H1 (cell line): ENCODE measurements at regions not wholly inside any gene's neighbourhood (a gene's known extent, or its start where the extent isn't known, plus 50 kb on each side); places are given as distances from the start of the nearest gene placed in this dataset.
A peak's percentile ranks its signal among the peaks of the same experiment; 100 is the strongest.

Source experiments
- CTCF ChIA-PET: fragments of 300-600 bp; sonication (Branson Sonifier 250); formaldehyde crosslinking; loops from one replicate; lab custom pipeline; 2021; ENCODE audit not compliant: partially characterized antibody; lab: Charles Lee
- POLR2A ChIA-PET: fragments of 300-600 bp; sonication (Branson Sonifier 250); formaldehyde crosslinking; loops from one replicate; lab custom pipeline; 2021; ENCODE audit warnings: inconsistent platforms; ENCODE audit not compliant: partially characterized antibody; lab: Charles Lee
- DNase-seq, 2 experiments: peaks; one replicate each; pipeline versions ENCODE4 v3.0.0 to v3.0.0-alpha.2; 2010 to 2022; ENCODE audit warnings: low spot score in 2 of 2, low read depth in 1 of 2, mixed read lengths in 1 of 2
- FAIRE-seq: peaks from 2 replicates; lab custom pipeline; 2011; peaks lifted over from hg19 to GRCh38; lab: Jason Lieb, UNC
- H2AFZ ChIP-seq: 2 replicates; pipeline ENCODE4 v1.8.1; 2012; ENCODE audit warnings: low read length, inconsistent platforms
- H2AK5ac ChIP-seq: 2 replicates; pipeline ENCODE4 v1.6.1; 2013; ENCODE audit warnings: low read depth, low read length
- H2BK120ac ChIP-seq: replicated peaks from 2 replicates; pipeline ENCODE3; 2013; ENCODE audit warnings: low read depth, low read length, inconsistent platforms
- H2BK12ac ChIP-seq: 2 replicates; pipeline ENCODE4 v1.6.1; 2013; ENCODE audit warnings: low read depth, low read length
- H2BK15ac ChIP-seq: 2 replicates; pipeline ENCODE4 v1.6.1; 2013; ENCODE audit warnings: low read length
- H2BK20ac ChIP-seq: 2 replicates; pipeline ENCODE4 v1.6.1; 2013; ENCODE audit warnings: low read length
- H2BK5ac ChIP-seq: 2 replicates; pipeline ENCODE4 v1.6.1; 2013; ENCODE audit warnings: low read depth, low read length
- H3K14ac ChIP-seq: 2 replicates; pipeline ENCODE4 v1.6.1; 2013; ENCODE audit warnings: inconsistent platforms; ENCODE audit not compliant: insufficient read length
- H3K18ac ChIP-seq: 2 replicates; pipeline ENCODE4 v1.6.1; 2013; ENCODE audit warnings: low read length; ENCODE audit errors: extremely low read depth
- H3K23ac ChIP-seq: 2 replicates; pipeline ENCODE4 v1.6.1; 2013; ENCODE audit warnings: inconsistent platforms; ENCODE audit not compliant: insufficient read length
- H3K23me2 ChIP-seq: 2 replicates; pipeline ENCODE4 v1.6.1; 2013; ENCODE audit warnings: low read depth, low read length
- H3K27ac ChIP-seq: 2 replicates; pipeline ENCODE4 v1.6.1; 2011; ENCODE audit warnings: low read depth, low read length, inconsistent platforms
- H3K27me3 ChIP-seq, 4 experiments: replicated peaks in 1 of 4; 1 replicate in 1 of 4; 2 replicates in 3 of 4; pipeline versions ENCODE4 v1.6.1 to v1.8.1; 2011 to 2013; ENCODE audit warnings: low read length in 3 of 4, mild to moderate bottlenecking in 3 of 4, inconsistent platforms in 2 of 4, mixed read lengths in 2 of 4, moderate library complexity in 1 of 4; ENCODE audit not compliant: control insufficient read depth in 3 of 4, insufficient read depth in 3 of 4; ENCODE audit errors: extremely low read depth in 1 of 4
- H3K36me3 ChIP-seq, 4 experiments: 2 replicates each; pipeline versions ENCODE4 v1.6.1 to v1.8.1; 2011 to 2013; ENCODE audit warnings: mild to moderate bottlenecking in 4 of 4, low read length in 3 of 4, moderate library complexity in 2 of 4, control low read depth in 1 of 4, inconsistent platforms in 1 of 4; ENCODE audit not compliant: insufficient read depth in 4 of 4, control insufficient read depth in 2 of 4
- H3K4ac ChIP-seq: replicated peaks from 2 replicates; pipeline ENCODE3; 2013; ENCODE audit warnings: low read length, low read depth, mixed read lengths, inconsistent platforms; ENCODE audit not compliant: insufficient read length
- H3K4me1 ChIP-seq, 4 experiments: replicated peaks in 1 of 4; 1 replicate in 1 of 4; 2 replicates in 3 of 4; pipeline versions ENCODE4 v1.6.1 to v1.8.1; 2011 to 2013; ENCODE audit warnings: low read length in 3 of 4, inconsistent platforms in 2 of 4, mixed read lengths in 1 of 4; ENCODE audit not compliant: insufficient read depth in 4 of 4, control insufficient read depth in 3 of 4
- H3K4me2 ChIP-seq, 2 experiments: 2 replicates each; pipeline versions ENCODE4 v1.6.1 to v1.8.1; 2011 to 2013; ENCODE audit warnings: low read depth in 2 of 2, low read length in 2 of 2, control low read depth in 1 of 2, inconsistent platforms in 1 of 2, mild to moderate bottlenecking in 1 of 2; ENCODE audit not compliant: insufficient read depth in 1 of 2
- H3K4me3 ChIP-seq, 4 experiments: fragments of 200-600, 300-600 bp in 1 of 4; sonication (generic), shearing (Covaris generic), sonication (Bioruptor Twin) in 1 of 4; 2 replicates each; pipeline versions ENCODE4 v1.5.1 to v1.8.1; 2011 to 2016; ENCODE audit warnings: low read length in 4 of 4, low read depth in 3 of 4, control low read depth in 2 of 4, inconsistent platforms in 2 of 4, mild to moderate bottlenecking in 2 of 4, mixed read lengths in 1 of 4, moderate library complexity in 1 of 4; ENCODE audit not compliant: insufficient read depth in 2 of 4; ENCODE audit errors: extremely low read depth in 1 of 4
- H3K56ac ChIP-seq: replicated peaks from 2 replicates; pipeline ENCODE3; 2013; ENCODE audit warnings: low read depth, mild to moderate bottlenecking, mixed read lengths, low read length, inconsistent platforms; ENCODE audit not compliant: insufficient read length
- H3K79me1 ChIP-seq: 2 replicates; pipeline ENCODE4 v1.6.1; 2013; ENCODE audit warnings: low read depth, low read length, control low read depth
- H3K79me2 ChIP-seq, 2 experiments: 2 replicates each; pipeline versions ENCODE4 v1.6.1 to v1.8.1; 2012 to 2013; ENCODE audit warnings: low read length in 2 of 2, mild to moderate bottlenecking in 2 of 2, inconsistent platforms in 1 of 2; ENCODE audit not compliant: insufficient read depth in 2 of 2, control insufficient read depth in 1 of 2
- H3K9ac ChIP-seq, 4 experiments: replicated peaks in 1 of 4; 1 replicate in 1 of 4; 2 replicates in 3 of 4; pipeline versions ENCODE4 v1.6.1 to v1.8.1; 2011 to 2013; ENCODE audit warnings: low read depth in 3 of 4, low read length in 3 of 4, control low read depth in 2 of 4, mild to moderate bottlenecking in 2 of 4, moderate library complexity in 2 of 4, inconsistent platforms in 1 of 4; ENCODE audit errors: extremely low read depth in 1 of 4
- H3K9me3 ChIP-seq, 2 experiments: 2 replicates each; pipeline versions ENCODE4 v1.6.1 to v1.8.1; 2012 to 2013; ENCODE audit warnings: mild to moderate bottlenecking in 2 of 2, moderate library complexity in 2 of 2, control low read depth in 1 of 2, inconsistent platforms in 1 of 2, low read depth in 1 of 2, low read length in 1 of 2, mixed read lengths in 1 of 2; ENCODE audit not compliant: insufficient read depth in 2 of 2
- H4K20me1 ChIP-seq, 2 experiments: replicated peaks in 1 of 2; 2 replicates each; pipeline versions ENCODE3 to v1.8.1; 2011 to 2013; ENCODE audit warnings: inconsistent platforms in 2 of 2, low read length in 2 of 2, mild to moderate bottlenecking in 1 of 2; ENCODE audit not compliant: insufficient read depth in 2 of 2, control insufficient read depth in 1 of 2
- H4K5ac ChIP-seq: 2 replicates; pipeline ENCODE4 v1.6.1; 2013; ENCODE audit warnings: low read length, low read depth, mixed read lengths, inconsistent platforms; ENCODE audit not compliant: insufficient read length
- H4K8ac ChIP-seq: 2 replicates; pipeline ENCODE4 v1.8.0; 2013; ENCODE audit warnings: mild to moderate bottlenecking, moderate library complexity, low read length, inconsistent platforms; ENCODE audit not compliant: insufficient read depth; ENCODE audit errors: extremely low read depth
- H4K91ac ChIP-seq: replicated peaks from 2 replicates; pipeline ENCODE3; 2013; ENCODE audit warnings: low read length, mixed read lengths, inconsistent platforms; ENCODE audit not compliant: insufficient read length
- ASH2L ChIP-seq: fragments of 200-600, 300-600 bp; sonication (generic); IDR thresholded peaks from one replicate; pipeline ENCODE4 v1.7.1; 2017; ENCODE audit warnings: low read length
- FOSL1 ChIP-seq: IDR thresholded peaks from 2 replicates; pipeline ENCODE4 v1.6.1; 2011; ENCODE audit warnings: mild to moderate bottlenecking, low read depth, low read length, moderate library complexity; ENCODE audit not compliant: insufficient read depth
- HDAC2 ChIP-seq, 2 experiments: fragments of 300-600 bp in 1 of 2; sonication (generic) in 1 of 2; IDR thresholded peaks; 2 replicates each; pipeline ENCODE4 v1.6.1; 2011 to 2012; ENCODE audit warnings: low read depth in 2 of 2, low read length in 2 of 2, mild to moderate bottlenecking in 2 of 2, moderate library complexity in 2 of 2, borderline replicate concordance in 1 of 2, inconsistent platforms in 1 of 2
- JUND ChIP-seq: IDR thresholded peaks from 2 replicates; pipeline ENCODE4 v1.6.1; 2011; ENCODE audit warnings: mild to moderate bottlenecking, improper control_type of control experiment, low read length
- SIN3A ChIP-seq, 2 experiments: IDR thresholded peaks in 1 of 2; conservative IDR thresholded peaks in 1 of 2; 2 replicates each; pipeline ENCODE4 v1.6.1; 2011 to 2012; ENCODE audit warnings: low read length in 2 of 2, improper control_type of control experiment in 1 of 2, low read depth in 1 of 2, mild to moderate bottlenecking in 1 of 2
- SIX5 ChIP-seq: IDR thresholded peaks from 2 replicates; pipeline ENCODE4 v1.6.1; 2011; ENCODE audit warnings: mild to moderate bottlenecking, low read depth, low read length
- TBP ChIP-seq: IDR thresholded peaks from 2 replicates; pipeline ENCODE4 v1.6.1; 2011; ENCODE audit warnings: low read depth, low read length, improper control_type of control experiment
- WGBS, 2 experiments: shearing (Covaris generic) in 1 of 2; methylation state at CpG; one replicate each; pipeline versions ENCODE4 v1.1.6 to v1.1.7; 2013 to 2015; ENCODE audit warnings: low lambda C conversion rate in 2 of 2, mixed read lengths in 2 of 2, inconsistent platforms in 1 of 2, low coverage in 1 of 2, missing lambda C conversion rate in 1 of 2; ENCODE audit not compliant: insufficient replicate concordance in 2 of 2, insufficient coverage in 1 of 2, insufficient read length in 1 of 2; ENCODE audit errors: extremely low coverage in 1 of 2, missing lambda C conversion rate in 1 of 2; 5-methylcytosine and 5-hydroxymethylcytosine counted together
- TF ChIP-seq, protein P1 (sequence below), 3 experiments: IDR thresholded peaks; 1 replicate in 2 of 3; 2 replicates in 1 of 3; pipeline versions ENCODE4 v1.5.1 to v1.6.1; 2011; ENCODE audit warnings: low read length in 3 of 3, mild to moderate bottlenecking in 3 of 3, inconsistent platforms in 2 of 3, low read depth in 1 of 3, moderate library complexity in 1 of 3; ENCODE audit not compliant: insufficient read depth in 1 of 3; ENCODE audit errors: control extremely low read depth in 1 of 3
- TF ChIP-seq, protein P2 (sequence below): IDR thresholded peaks from 2 replicates; pipeline ENCODE4 v1.6.1; 2012; ENCODE audit warnings: inconsistent platforms

DNA sequence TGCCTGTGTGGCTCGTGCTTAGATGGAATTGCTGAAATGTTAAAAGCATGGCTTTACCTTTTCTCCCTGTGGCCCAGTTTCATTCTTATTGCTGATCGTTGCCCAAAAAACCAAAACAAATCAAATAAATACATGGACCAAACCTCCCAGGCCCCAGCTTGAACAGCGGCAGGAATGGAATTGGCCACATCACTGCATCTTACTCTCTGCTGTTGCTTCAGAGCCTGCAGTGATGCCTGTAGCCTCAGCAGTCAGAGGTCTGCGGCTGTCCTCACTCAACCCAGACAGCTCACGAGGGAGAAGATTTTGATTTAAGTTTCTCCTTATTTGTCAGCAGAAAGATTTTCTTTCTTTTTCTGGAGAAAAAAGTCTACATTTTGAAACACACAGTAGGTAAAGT is 91.5 kb downstream of the NPIPB11 start:
- no peak overlapping the region; the same call in 1 of the 2 replicates for H4K8ac ChIP-seq
- no peak overlapping the region for H4K5ac ChIP-seq
- no peak overlapping the region for H2BK5ac ChIP-seq
- no peak overlapping the region for H2AK5ac ChIP-seq
- no peak overlapping the region for H3K23ac ChIP-seq
- H3K79me2 ChIP-seq, result no peaks in the 10 kb centered on the region
- no peaks in the 10 kb centered on the region for H3K9me3 ChIP-seq
- no peak overlapping the region for H2BK12ac ChIP-seq
- no peak overlapping the region for H3K14ac ChIP-seq
- no peak overlapping the region for H2BK120ac ChIP-seq
- H4K20me1 ChIP-seq, result no peaks in the 10 kb centered on the region
- H3K4ac ChIP-seq, result no peak overlapping the region
- no peak overlapping the region for H3K4me2 ChIP-seq
- H3K18ac ChIP-seq, result no peak overlapping the region
- H3K36me3 ChIP-seq, result no peaks in the 10 kb centered on the region
- H3K79me1 ChIP-seq, result no peaks in the 10 kb centered on the region
- peaks cover 0 to 4% (median 0%) of the 10 kb centered on the region in 4 experiments; a peak in 3 of 7 replicates for H3K4me1 ChIP-seq
- CTCF ChIA-PET, result no interaction called here
- no peaks in the 10 kb centered on the region for H3K23me2 ChIP-seq
- no peak for FAIRE-seq
- no peak overlapping the region for H3K56ac ChIP-seq
- DNase-seq, result no peak
- no peak overlapping the region for H3K4me3 ChIP-seq
- POLR2A ChIA-PET, result no interaction called here
- TF ChIP-seq, protein P1, sequence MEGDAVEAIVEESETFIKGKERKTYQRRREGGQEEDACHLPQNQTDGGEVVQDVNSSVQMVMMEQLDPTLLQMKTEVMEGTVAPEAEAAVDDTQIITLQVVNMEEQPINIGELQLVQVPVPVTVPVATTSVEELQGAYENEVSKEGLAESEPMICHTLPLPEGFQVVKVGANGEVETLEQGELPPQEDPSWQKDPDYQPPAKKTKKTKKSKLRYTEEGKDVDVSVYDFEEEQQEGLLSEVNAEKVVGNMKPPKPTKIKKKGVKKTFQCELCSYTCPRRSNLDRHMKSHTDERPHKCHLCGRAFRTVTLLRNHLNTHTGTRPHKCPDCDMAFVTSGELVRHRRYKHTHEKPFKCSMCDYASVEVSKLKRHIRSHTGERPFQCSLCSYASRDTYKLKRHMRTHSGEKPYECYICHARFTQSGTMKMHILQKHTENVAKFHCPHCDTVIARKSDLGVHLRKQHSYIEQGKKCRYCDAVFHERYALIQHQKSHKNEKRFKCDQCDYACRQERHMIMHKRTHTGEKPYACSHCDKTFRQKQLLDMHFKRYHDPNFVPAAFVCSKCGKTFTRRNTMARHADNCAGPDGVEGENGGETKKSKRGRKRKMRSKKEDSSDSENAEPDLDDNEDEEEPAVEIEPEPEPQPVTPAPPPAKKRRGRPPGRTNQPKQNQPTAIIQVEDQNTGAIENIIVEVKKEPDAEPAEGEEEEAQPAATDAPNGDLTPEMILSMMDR (IDR thresholded peaks at IDR 0.05; ENCODE audit: control extremely low read depth in 1 of 3, insufficient read depth in 1 of 3, low read depth in 1 of 3, low read length in 3 of 3), result no peak
- TF ChIP-seq SIN3A (conservative IDR thresholded peaks at IDR 0.05 in 1 of 2, IDR thresholded peaks at IDR 0.05 in 1 of 2; ENCODE audit: low read depth in 1 of 2, low read length in 2 of 2) (no peak), FOSL1 (no peak), ASH2L (no peak), JUND (no peak), HDAC2 (IDR thresholded peaks at IDR 0.05; ENCODE audit: borderline replicate concordance in 1 of 2, low read depth in 2 of 2, low read length in 2 of 2) (no peak), SIX5 (no peak), TBP (no peak)
- TF ChIP-seq, protein P2, sequence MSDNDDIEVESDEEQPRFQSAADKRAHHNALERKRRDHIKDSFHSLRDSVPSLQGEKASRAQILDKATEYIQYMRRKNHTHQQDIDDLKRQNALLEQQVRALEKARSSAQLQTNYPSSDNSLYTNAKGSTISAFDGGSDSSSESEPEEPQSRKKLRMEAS, result no peak
- no peak overlapping the region for H4K91ac ChIP-seq
- WGBS, 2 experiments, result 86% methylated on average over 5 of the region's 5 CpGs; no CpG with 5 or more reads in 1 of the 2 experiments
- H3K27ac ChIP-seq, result no peak overlapping the region
- H2AFZ ChIP-seq, result no peak overlapping the region
- H3K9ac ChIP-seq, result no peak overlapping the region
- H2BK15ac ChIP-seq, result 0 out of 2 replicates have a peak overlapping the region, but pooled peaks have one; percentile 72
- no peaks in the 10 kb centered on the region; a peak in 1 of 7 replicates for H3K27me3 ChIP-seq
- no peak overlapping the region for H2BK20ac ChIP-seq
